ENCODE measurements at regions not wholly inside any gene's neighbourhood (a gene's known extent, or its start where the extent isn't known, plus 50 kb on each side); places are given as distances from the start of the nearest gene placed in this dataset.

DNA sequence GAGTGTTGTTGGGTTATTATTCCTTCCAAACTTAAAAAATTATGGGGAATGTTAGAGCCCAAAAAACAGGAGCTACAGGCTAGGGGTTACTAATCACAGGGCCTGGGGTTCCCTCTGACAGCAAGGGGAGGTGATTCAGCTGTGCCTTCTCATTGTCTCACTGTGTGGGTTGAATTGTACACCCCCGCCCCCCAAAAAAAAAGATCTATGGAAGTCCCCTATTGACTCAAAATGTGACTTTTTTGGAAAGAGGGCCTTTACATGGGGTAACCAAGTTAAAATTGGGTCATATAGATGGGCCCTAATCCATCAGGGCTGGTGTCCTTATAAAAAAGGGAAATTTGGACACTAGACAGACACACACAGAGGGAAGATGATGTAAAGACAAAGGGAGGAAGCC, 190.2 kb downstream of the SOX9 start:
- H3K9ac ChIP-seq (ENCODE audit: low read length): no peak overlapping the region

DNA sequence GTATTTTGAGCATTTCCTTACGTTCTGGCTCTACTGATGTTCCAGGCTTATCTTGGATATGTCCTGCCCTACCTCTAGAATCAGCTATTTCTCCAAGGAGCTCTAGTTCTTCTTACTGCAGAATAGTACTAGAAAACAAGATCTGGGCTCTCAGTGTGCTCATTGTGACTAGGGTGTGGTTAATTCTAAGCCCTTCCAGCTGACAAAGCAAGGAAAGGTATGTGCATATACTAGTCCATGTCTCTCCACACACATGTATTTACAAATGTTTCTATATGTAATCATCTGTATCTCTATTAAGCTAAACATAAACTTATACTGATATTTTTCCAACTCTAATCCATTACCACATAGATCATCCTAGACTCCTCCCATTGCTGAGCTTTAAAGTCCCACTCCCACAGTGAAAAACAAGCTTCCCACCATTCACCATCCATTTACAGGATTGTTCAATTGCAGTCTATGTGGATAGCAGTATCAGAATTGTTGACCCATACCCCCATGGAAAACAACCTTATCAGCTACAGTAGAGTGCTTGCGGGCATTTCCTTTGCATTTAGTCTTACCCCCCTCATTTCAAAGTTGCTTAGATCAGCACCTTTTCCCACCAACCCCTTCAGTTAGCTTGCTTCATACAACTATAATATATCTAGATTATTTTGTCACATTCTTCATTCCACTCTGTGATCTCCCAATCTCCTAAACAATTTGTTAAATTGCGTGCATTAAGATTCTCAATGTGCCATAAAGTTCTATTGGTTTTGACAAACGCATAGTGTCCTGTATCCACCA, 194.5 kb downstream of the SOX9 start:
- no peaks in the 10 kb centered on the region for H3K4me1 ChIP-seq (ENCODE audit: control insufficient read depth, insufficient read depth, low read length)
- no peak overlapping the region for H3K4me3 ChIP-seq (ENCODE audit: low read length)
- H3K9ac ChIP-seq (ENCODE audit: low read length): no peak overlapping the region
- no peaks in the 10 kb centered on the region for H3K9me3 ChIP-seq (ENCODE audit: control insufficient read depth, low read length)
- H3K27me3 ChIP-seq (ENCODE audit: control insufficient read depth, insufficient read depth, low read length): no peaks in the 10 kb centered on the region
- no peaks in the 10 kb centered on the region for H3K36me3 ChIP-seq (ENCODE audit: control insufficient read depth, insufficient read depth, low read length)

More for the DNA sequence above, 190.2 kb downstream of the SOX9 start:
- Histone ChIP-seq H3K9me3 (ENCODE audit: control insufficient read depth, low read length) (no peaks in the 10 kb centered on the region), H3K4me3 (ENCODE audit: low read length) (no peak overlapping the region), H3K36me3 (ENCODE audit: control insufficient read depth, insufficient read depth, low read length) (no peaks in the 10 kb centered on the region), H3K27me3 (ENCODE audit: control insufficient read depth, insufficient read depth, low read length) (no peaks in the 10 kb centered on the region), H3K4me1 (ENCODE audit: control insufficient read depth, insufficient read depth, low read length) (no peaks in the 10 kb centered on the region)

DNA sequence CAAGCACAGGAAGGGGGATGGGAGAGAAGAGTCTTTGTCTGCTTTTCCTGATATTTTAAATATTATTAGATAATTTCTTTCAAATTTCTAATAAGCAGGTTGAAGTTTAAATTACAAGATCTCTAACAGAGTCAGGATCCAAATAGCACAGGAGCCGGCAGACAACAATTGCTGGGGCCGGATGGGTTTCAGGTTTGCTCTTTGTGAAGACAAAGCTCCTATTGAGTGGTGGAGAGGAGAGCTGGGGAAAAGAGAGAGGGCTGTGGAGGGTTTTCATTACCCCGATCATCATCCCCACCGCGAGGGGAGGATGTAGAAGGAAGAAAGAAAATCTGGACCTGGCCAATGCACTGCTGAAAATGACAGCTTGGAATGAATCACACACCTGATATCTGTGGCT, 197.3 kb downstream of the SOX9 start:
- H3K36me3 ChIP-seq (ENCODE audit: control insufficient read depth, insufficient read depth, low read length): no peaks in the 10 kb centered on the region
- no peak overlapping the region for H3K9ac ChIP-seq (ENCODE audit: low read length)
- H3K9me3 ChIP-seq (ENCODE audit: control insufficient read depth, low read length): no peaks in the 10 kb centered on the region
- no peaks in the 10 kb centered on the region for H3K27me3 ChIP-seq (ENCODE audit: control insufficient read depth, insufficient read depth, low read length)
- no peaks in the 10 kb centered on the region for H3K4me1 ChIP-seq (ENCODE audit: control insufficient read depth, insufficient read depth, low read length)
- no peak overlapping the region for H3K4me3 ChIP-seq (ENCODE audit: low read length)

DNA sequence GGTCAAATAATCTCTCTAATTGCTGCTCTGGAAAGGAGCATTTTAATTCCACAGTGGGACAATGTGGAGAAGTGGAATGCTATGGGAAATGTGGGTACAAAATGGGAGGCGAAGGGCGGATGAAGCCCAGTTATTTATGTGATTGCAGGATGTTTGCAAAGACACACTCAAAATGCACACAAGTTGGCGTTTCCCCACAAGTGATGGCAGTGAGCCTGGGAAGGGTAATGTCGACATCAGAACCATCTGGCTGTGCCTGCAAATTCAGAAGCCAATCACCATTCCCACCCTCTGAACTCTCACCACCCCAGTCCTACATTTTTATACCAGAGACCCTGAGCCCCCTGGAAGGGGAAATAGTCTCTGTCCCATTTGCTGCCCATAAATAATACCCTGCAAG, 201.1 kb downstream of the SOX9 start:
- Histone ChIP-seq H3K9ac (ENCODE audit: low read length) (no peak overlapping the region), H3K4me3 (ENCODE audit: low read length) (no peak overlapping the region), H3K27me3 (ENCODE audit: control insufficient read depth, insufficient read depth, low read length) (no peaks in the 10 kb centered on the region), H3K36me3 (ENCODE audit: control insufficient read depth, insufficient read depth, low read length) (no peaks in the 10 kb centered on the region), H3K9me3 (ENCODE audit: control insufficient read depth, low read length) (no peaks in the 10 kb centered on the region), H3K4me1 (ENCODE audit: control insufficient read depth, insufficient read depth, low read length) (no peaks in the 10 kb centered on the region)

DNA sequence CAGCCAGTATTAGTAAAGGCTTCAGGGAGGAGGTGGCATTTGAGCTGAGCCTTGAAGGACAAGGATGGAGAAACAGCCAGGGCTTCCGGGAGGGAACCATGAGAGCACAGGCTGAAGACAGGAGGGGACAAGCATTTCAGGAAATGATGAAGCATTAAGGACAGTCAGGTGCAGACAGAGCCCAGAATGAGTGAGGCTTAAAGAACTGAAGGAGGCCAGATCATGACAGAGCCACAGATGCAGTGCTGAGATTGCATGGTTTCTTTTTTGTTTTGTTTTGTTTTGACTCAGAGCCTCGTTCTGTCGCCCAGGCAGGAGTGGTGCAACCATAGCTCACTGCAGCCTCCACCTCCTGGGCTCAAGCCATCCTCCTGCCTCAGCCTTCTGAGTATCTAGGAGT, 211.5 kb downstream of the SOX9 start:
- H3K9ac ChIP-seq (ENCODE audit: low read length): no peak overlapping the region
- H3K4me3 ChIP-seq (ENCODE audit: low read length): no peak overlapping the region
- no peaks in the 10 kb centered on the region for H3K36me3 ChIP-seq (ENCODE audit: control insufficient read depth, insufficient read depth, low read length)
- no peaks in the 10 kb centered on the region for H3K9me3 ChIP-seq (ENCODE audit: control insufficient read depth, low read length)
- H3K4me1 ChIP-seq (ENCODE audit: control insufficient read depth, insufficient read depth, low read length): peaks cover 9% of the 10 kb centered on the region
- H3K27me3 ChIP-seq (ENCODE audit: control insufficient read depth, insufficient read depth, low read length): no peaks in the 10 kb centered on the region

DNA sequence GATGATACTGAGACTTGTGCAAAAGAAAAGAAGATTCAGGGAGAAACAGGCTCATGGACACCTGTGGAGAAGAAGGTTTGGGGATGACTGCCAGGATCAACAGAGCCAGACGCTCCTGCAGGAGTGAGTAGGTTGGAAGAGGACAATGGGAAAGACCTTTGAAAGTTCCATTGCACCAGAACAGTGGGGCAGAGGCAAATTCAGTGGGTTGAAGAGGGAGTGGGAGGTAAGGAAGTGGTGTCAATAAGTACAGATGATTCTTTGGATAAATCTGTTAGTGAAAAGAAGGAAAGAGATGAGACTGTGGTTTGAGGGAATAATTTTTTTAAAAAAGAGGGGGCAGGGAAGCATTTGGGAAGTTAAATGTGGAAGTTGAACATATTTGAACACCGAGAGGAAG, 212.8 kb downstream of the SOX9 start:
- Histone ChIP-seq H3K4me1 (ENCODE audit: control insufficient read depth, insufficient read depth, low read length) (peaks cover 15% of the 10 kb centered on the region), H3K4me3 (ENCODE audit: low read length) (no peak overlapping the region), H3K36me3 (ENCODE audit: control insufficient read depth, insufficient read depth, low read length) (no peaks in the 10 kb centered on the region), H3K27me3 (ENCODE audit: control insufficient read depth, insufficient read depth, low read length) (no peaks in the 10 kb centered on the region), H3K9ac (ENCODE audit: low read length) (no peak overlapping the region), H3K9me3 (ENCODE audit: control insufficient read depth, low read length) (no peaks in the 10 kb centered on the region)

DNA sequence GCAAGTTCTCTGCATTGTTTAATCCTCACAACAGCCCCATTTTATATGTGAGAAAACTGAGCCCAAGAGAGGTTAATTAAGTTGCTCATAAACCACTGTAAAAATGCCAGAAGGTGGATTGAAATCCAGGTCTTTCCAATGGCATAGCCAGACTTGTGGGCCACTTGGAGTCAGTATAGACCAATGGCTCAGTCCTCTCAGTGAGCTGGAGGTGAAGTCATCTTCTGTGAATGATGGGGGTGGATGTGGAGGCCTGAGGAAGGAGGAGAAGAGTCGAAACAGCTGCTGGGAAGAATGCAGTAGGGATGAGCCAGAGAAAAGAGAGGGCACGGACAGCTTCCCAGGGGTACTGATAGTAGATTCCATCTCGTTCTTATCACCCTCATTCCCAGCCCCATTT, 213.4 kb downstream of the SOX9 start:
- Histone ChIP-seq H3K9ac (ENCODE audit: low read length) (no peak overlapping the region), H3K4me1 (ENCODE audit: control insufficient read depth, insufficient read depth, low read length) (peaks cover 21% of the 10 kb centered on the region), H3K9me3 (ENCODE audit: control insufficient read depth, low read length) (no peaks in the 10 kb centered on the region), H3K4me3 (ENCODE audit: low read length) (no peak overlapping the region), H3K27me3 (ENCODE audit: control insufficient read depth, insufficient read depth, low read length) (no peaks in the 10 kb centered on the region), H3K36me3 (ENCODE audit: control insufficient read depth, insufficient read depth, low read length) (no peaks in the 10 kb centered on the region)

DNA sequence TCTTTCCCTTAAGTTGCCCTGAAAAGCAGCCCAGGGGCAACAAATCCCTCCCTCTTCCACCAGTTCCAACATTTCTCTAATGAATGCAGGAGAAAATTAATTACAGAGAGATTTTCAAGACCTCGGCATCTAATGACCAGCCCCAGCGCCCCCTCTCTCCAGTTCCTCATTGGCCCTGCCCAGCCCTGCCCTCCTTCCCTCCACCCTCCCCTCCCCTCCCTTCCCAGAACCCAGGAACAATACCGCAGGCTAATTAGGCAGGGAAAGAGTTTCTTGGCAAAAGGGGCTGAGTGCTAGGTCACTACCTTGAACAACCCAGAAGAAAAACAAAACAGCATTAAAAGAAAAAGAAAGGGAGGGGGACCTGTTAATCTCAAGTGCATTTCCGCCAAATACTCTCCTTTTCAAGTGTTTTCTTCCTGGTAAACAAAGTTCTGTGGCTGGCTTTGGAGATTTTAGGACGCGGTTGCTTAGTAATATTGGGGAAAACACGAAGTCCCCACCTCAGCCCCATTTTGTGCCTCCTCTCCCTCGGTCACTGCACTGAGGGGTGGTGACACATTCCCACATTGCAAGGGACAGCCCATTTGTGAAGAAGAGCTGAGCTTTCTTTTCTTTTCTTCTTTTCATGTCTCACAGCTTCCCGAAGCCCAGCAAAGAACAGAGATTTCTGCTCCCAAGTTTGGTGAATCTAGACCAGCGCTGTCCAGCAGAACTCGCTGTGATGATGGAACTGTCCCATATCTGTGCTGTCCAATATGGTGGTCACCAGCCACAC, 215.4 kb downstream of the SOX9 start:
- no peaks in the 10 kb centered on the region for H3K9me3 ChIP-seq (ENCODE audit: control insufficient read depth, low read length)
- H3K4me3 ChIP-seq (ENCODE audit: low read length): no peak overlapping the region
- no peaks in the 10 kb centered on the region for H3K27me3 ChIP-seq (ENCODE audit: control insufficient read depth, insufficient read depth, low read length)
- peaks cover 25% of the 10 kb centered on the region for H3K4me1 ChIP-seq (ENCODE audit: control insufficient read depth, insufficient read depth, low read length)
- no peaks in the 10 kb centered on the region for H3K36me3 ChIP-seq (ENCODE audit: control insufficient read depth, insufficient read depth, low read length)
- no peak overlapping the region for H3K9ac ChIP-seq (ENCODE audit: low read length)

DNA sequence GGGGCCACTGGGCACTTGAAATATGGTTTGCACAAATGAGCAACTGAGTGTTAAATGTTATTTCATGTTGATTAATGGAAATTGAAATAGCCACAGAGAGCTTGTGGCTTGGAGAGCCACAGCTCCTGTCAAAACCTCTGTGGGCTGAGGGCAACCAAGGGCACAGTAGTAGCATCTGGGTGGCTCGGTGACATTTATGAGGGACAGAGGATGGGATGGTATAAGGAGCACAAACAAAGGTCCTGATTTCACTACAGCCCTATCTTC, 215.9 kb downstream of the SOX9 start:
- no peak overlapping the region for H3K9ac ChIP-seq (ENCODE audit: low read length)
- no peaks in the 10 kb centered on the region for H3K27me3 ChIP-seq (ENCODE audit: control insufficient read depth, insufficient read depth, low read length)

DNA sequence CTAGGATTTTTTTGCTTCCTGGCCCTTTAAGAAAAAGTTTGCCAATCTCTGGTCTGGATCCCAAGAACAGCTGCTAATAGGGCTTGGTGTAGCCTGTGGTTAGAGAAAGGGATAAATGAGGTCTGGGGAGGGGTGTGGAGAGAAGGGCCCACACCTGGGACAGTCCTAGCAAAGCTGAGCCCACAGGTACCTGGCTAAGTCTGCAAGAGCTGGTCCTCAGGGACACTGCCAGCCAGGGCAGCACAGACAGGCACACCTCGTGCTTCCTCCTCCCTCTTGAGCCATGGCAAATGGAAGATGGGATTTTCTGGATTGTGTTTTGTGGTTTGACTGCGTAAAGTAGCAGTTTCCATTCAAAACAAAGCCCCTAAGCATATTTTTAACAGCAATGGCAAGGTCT, 217.5 kb downstream of the SOX9 start:
- no peaks in the 10 kb centered on the region for H3K9me3 ChIP-seq (ENCODE audit: control insufficient read depth, low read length)
- H3K27me3 ChIP-seq (ENCODE audit: control insufficient read depth, insufficient read depth, low read length): no peaks in the 10 kb centered on the region
- H3K9ac ChIP-seq (ENCODE audit: low read length): no peak overlapping the region
- no peak overlapping the region for H3K4me3 ChIP-seq (ENCODE audit: low read length)
- H3K36me3 ChIP-seq (ENCODE audit: control insufficient read depth, insufficient read depth, low read length): no peaks in the 10 kb centered on the region
- peaks cover 25% of the 10 kb centered on the region for H3K4me1 ChIP-seq (ENCODE audit: control insufficient read depth, insufficient read depth, low read length)

More for the DNA sequence above, 215.9 kb downstream of the SOX9 start:
- H3K36me3 ChIP-seq (ENCODE audit: control insufficient read depth, insufficient read depth, low read length): no peaks in the 10 kb centered on the region
- H3K4me3 ChIP-seq (ENCODE audit: low read length): no peak overlapping the region
- H3K9me3 ChIP-seq (ENCODE audit: control insufficient read depth, low read length): no peaks in the 10 kb centered on the region
- peaks cover 25% of the 10 kb centered on the region for H3K4me1 ChIP-seq (ENCODE audit: control insufficient read depth, insufficient read depth, low read length)

DNA sequence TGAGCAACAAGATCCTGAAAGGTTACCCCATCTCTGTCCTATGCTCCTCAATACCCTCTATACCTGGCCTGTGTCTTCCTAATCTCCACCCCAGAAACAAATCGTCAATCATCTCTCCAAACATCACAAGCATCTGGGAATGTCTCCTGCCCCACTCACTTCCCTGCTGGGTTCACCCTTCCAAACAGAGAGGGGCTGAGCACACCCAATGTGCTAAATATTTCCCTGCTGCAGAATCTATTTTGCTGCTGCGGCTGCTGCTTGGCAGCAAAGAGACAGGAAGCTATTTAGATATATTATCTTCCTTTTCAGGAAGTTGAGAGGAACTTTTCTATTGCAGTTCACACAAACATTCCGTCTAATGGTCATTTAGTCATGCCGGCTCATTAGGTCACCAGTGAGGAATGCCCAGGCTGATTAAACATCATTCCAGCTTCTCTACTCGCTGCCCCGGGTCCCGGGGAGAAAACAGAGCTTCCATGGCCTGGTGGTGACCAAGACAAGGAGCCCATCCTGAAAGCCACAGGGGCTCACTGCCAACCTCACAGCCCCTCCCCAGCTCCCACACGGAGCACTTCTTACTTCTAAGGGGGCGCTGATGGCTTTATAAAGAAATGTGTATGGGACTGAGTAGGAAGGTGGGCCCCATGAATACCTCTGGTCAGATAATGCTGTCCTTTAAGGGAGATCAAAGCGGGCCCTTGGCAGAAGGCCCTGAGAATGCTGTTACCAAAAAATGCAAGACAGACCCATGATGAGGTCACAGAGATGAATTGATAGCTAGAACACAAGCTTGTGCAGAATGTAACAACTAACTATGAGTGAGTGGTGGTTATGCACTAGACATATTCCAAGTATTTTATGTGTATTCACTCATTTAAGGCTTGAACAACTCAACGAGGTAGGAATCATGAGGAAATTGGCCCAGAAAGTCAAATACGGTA, 218.3 kb downstream of the SOX9 start:
- H3K9ac ChIP-seq (ENCODE audit: low read length): no peak overlapping the region
- H3K27me3 ChIP-seq (ENCODE audit: control insufficient read depth, insufficient read depth, low read length): no peaks in the 10 kb centered on the region
- H3K4me1 ChIP-seq (ENCODE audit: control insufficient read depth, insufficient read depth, low read length): peaks cover 25% of the 10 kb centered on the region
- no peaks in the 10 kb centered on the region for H3K9me3 ChIP-seq (ENCODE audit: control insufficient read depth, low read length)
- no peaks in the 10 kb centered on the region for H3K36me3 ChIP-seq (ENCODE audit: control insufficient read depth, insufficient read depth, low read length)
- H3K4me3 ChIP-seq (ENCODE audit: low read length): no peak overlapping the region

DNA sequence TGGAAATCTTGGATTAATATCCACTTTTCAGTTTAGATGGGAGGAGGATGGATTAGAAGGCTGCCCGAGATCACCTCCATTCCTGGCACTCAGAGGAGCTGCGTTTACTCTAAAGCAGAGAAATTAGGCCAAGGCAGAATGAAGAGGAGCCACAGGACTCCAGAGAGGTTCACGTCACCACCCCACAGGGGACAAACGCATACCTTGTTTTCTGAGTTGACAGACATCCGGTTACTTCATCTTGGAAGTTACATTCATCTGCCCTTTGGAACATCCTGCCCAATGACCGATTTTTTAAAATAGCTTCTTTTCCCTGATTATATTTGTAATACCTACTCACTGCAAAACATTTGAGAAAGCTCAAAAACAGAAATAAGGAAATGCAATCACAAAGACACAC, 220.0 kb downstream of the SOX9 start:
- Histone ChIP-seq H3K27me3 (ENCODE audit: control insufficient read depth, insufficient read depth, low read length) (no peaks in the 10 kb centered on the region), H3K4me3 (ENCODE audit: low read length) (no peak overlapping the region)

More for the DNA sequence above, 220.0 kb downstream of the SOX9 start:
- no peaks in the 10 kb centered on the region for H3K36me3 ChIP-seq (ENCODE audit: control insufficient read depth, insufficient read depth, low read length)
- no peaks in the 10 kb centered on the region for H3K9me3 ChIP-seq (ENCODE audit: control insufficient read depth, low read length)
- H3K9ac ChIP-seq (ENCODE audit: low read length): no peak overlapping the region
- H3K4me1 ChIP-seq (ENCODE audit: control insufficient read depth, insufficient read depth, low read length): peaks cover 31% of the 10 kb centered on the region
